ENCODE measurements at regions not wholly inside any gene's neighbourhood (a gene's known extent, or its start where the extent isn't known, plus 50 kb on each side); places are given as distances from the start of the nearest gene placed in this dataset.

DNA sequence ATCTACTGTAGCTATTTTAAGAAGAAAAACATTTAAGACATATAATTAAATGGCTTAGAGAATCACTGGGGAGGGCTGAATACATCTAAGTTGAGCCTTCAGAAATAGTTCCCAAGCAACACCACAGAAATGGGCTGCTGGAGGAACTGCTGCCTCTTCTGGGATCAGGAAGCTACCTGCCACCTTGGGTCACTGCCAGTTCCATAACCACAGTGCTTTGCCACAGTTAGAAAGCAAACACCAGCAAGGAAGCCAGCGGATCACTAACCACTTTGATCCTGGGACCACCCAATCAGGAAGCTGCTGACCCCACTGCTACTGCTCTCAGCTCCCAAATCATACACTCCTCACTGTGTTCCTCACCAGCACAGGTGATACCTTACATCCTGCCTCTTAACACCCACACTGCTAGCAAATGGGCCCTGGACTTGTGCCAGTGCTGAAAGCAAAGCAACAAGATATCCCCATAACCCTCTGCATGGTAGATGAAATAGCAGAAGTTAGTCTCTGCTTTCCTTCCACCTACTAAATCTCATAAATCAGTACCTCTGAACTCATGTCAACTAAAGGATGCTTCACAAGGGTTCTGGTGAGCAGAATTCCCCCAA, 346.9 kb downstream of the DEPDC1B start:
- TF ChIP-seq, protein P1, sequence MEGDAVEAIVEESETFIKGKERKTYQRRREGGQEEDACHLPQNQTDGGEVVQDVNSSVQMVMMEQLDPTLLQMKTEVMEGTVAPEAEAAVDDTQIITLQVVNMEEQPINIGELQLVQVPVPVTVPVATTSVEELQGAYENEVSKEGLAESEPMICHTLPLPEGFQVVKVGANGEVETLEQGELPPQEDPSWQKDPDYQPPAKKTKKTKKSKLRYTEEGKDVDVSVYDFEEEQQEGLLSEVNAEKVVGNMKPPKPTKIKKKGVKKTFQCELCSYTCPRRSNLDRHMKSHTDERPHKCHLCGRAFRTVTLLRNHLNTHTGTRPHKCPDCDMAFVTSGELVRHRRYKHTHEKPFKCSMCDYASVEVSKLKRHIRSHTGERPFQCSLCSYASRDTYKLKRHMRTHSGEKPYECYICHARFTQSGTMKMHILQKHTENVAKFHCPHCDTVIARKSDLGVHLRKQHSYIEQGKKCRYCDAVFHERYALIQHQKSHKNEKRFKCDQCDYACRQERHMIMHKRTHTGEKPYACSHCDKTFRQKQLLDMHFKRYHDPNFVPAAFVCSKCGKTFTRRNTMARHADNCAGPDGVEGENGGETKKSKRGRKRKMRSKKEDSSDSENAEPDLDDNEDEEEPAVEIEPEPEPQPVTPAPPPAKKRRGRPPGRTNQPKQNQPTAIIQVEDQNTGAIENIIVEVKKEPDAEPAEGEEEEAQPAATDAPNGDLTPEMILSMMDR (conservative IDR thresholded peaks at IDR 0.05; ENCODE audit: low read depth, low read length) = no peak
- TF ChIP-seq CEBPB (IDR thresholded peaks at IDR 0.05; ENCODE audit: low read depth, low read length) (no peak), SMC3 (IDR thresholded peaks at IDR 0.05; ENCODE audit: low read depth, low read length) (no peak), FOS (IDR thresholded peaks at IDR 0.05; ENCODE audit: low read depth, low read length) (no peak), MXI1 (IDR thresholded peaks at IDR 0.05; ENCODE audit: borderline replicate concordance, low read depth, low read length) (no peak), BHLHE40 (IDR thresholded peaks at IDR 0.05; ENCODE audit: low read depth, low read length) (no peak), RAD21 (IDR thresholded peaks at IDR 0.05; ENCODE audit: low read length) (no peak), POLR2A (IDR thresholded peaks at IDR 0.05; ENCODE audit: low read depth, low read length) (no peak)
